IPS DF 6.9 (cell line): ENCODE measurements at regions not wholly inside any gene's neighbourhood (a gene's known extent, or its start where the extent isn't known, plus 50 kb on each side); places are given as distances from the start of the nearest gene placed in this dataset.
A peak's percentile ranks its signal among the peaks of the same experiment; 100 is the strongest.
"Not testable (repeated sequence)": the region's sequence is repeated elsewhere in the genome, so short reads cannot be mapped to it uniquely, and the experiment has no call there.

ENCODE experiments used
- DNase-seq: peaks from one replicate; pipeline ENCODE4 v3.0.0-alpha.2; 2013; ENCODE audit warnings: low read depth, low spot score
- H3K27ac ChIP-seq: one replicate; pipeline ENCODE4 v1.5.1; 2013; ENCODE audit warnings: low read length, control low read depth
- H3K27me3 ChIP-seq: 2 replicates; pipeline ENCODE4 v1.6.1; 2013; ENCODE audit warnings: mild to moderate bottlenecking, low read length; ENCODE audit not compliant: control insufficient read depth, insufficient read depth
- H3K36me3 ChIP-seq: 2 replicates; pipeline ENCODE4 v1.6.1; 2013; ENCODE audit warnings: low read length; ENCODE audit not compliant: control insufficient read depth, insufficient read depth
- H3K4me1 ChIP-seq: 2 replicates; pipeline ENCODE4 v1.6.1; 2013; ENCODE audit warnings: low read length; ENCODE audit not compliant: control insufficient read depth, insufficient read depth
- H3K4me3 ChIP-seq: 2 replicates; pipeline ENCODE4 v1.5.1; 2013; ENCODE audit warnings: mild to moderate bottlenecking, low read length
- H3K9me3 ChIP-seq: 2 replicates; pipeline ENCODE4 v1.6.1; 2013; ENCODE audit warnings: low read length, inconsistent platforms; ENCODE audit not compliant: control insufficient read depth, insufficient read depth
- WGBS: extraction: QIAGEN DNeasy Blood & Tissue Kit; methylation state at CpG from one replicate; pipeline ENCODE4 v1.1.7; 2013; ENCODE audit warnings: mixed read lengths, missing lambda C conversion rate; ENCODE audit not compliant: insufficient read length, insufficient coverage; 5-methylcytosine and 5-hydroxymethylcytosine counted together

- no CpG with 5 or more reads among the region's 18 CpGs for WGBS
- Histone ChIP-seq H3K27ac (no peak overlapping the region), H3K36me3 (no peaks in the 10 kb centered on the region), H3K4me1 (no peaks in the 10 kb centered on the region), H3K9me3 (no peaks in the 10 kb centered on the region), H3K27me3 (no peaks in the 10 kb centered on the region), H3K4me3 (no peak overlapping the region)
- DNase-seq = no peak
These were observed 1891.0 kb upstream of the FLRT2 start for GRCh38 chr14:83638748-83639504.

- H3K4me1 ChIP-seq, H3K27ac ChIP-seq, H3K36me3 ChIP-seq, H3K9me3 ChIP-seq, DNase-seq, H3K4me3 ChIP-seq, H3K27me3 ChIP-seq: not testable (repeated sequence)
- no CpG with 5 or more reads among the region's 18 CpGs for WGBS
These were observed 1890.5 kb upstream of the FLRT2 start for GRCh38 chr14:83639505-83639875.

- no peak for DNase-seq
- Histone ChIP-seq H3K4me3 (no peak overlapping the region), H3K27me3 (no peaks in the 10 kb centered on the region), H3K36me3 (no peaks in the 10 kb centered on the region), H3K9me3 (no peaks in the 10 kb centered on the region), H3K4me1 (no peaks in the 10 kb centered on the region), H3K27ac (no peak overlapping the region)
- no CpG with 5 or more reads among the region's 1 CpG for WGBS
These were observed 1883.7 kb upstream of the FLRT2 start for GRCh38 chr14:83646228-83646627.

GRCh38 chr14:83660597-83660996, 1869.3 kb upstream of the FLRT2 start:
- H3K4me1 ChIP-seq = no peaks in the 10 kb centered on the region
- H3K9me3 ChIP-seq = no peaks in the 10 kb centered on the region
- no peak for DNase-seq
- H3K4me3 ChIP-seq = no peak overlapping the region
- no peak overlapping the region for H3K27ac ChIP-seq
- H3K36me3 ChIP-seq = no peaks in the 10 kb centered on the region
- WGBS = no CpG with 5 or more reads among the region's 1 CpG
- no peaks in the 10 kb centered on the region for H3K27me3 ChIP-seq

GRCh38 chr14:83664389-83664788, 1865.6 kb upstream of the FLRT2 start:
- no peaks in the 10 kb centered on the region for H3K4me1 ChIP-seq
- H3K9me3 ChIP-seq = no peaks in the 10 kb centered on the region
- no peak for DNase-seq
- no peaks in the 10 kb centered on the region for H3K36me3 ChIP-seq
- no peak overlapping the region for H3K4me3 ChIP-seq
- no peak overlapping the region for H3K27ac ChIP-seq
- no peaks in the 10 kb centered on the region for H3K27me3 ChIP-seq

GRCh38 chr14:83689265-83689664, 1840.7 kb upstream of the FLRT2 start:
- WGBS = no CpG with 5 or more reads among the region's 1 CpG
- Histone ChIP-seq H3K9me3 (no peaks in the 10 kb centered on the region), H3K36me3 (no peaks in the 10 kb centered on the region), H3K4me3 (no peak overlapping the region), H3K27me3 (no peaks in the 10 kb centered on the region), H3K4me1 (no peaks in the 10 kb centered on the region), H3K27ac (no peak overlapping the region)
- DNase-seq = no peak

- no peak for DNase-seq
- Histone ChIP-seq H3K9me3 (no peaks in the 10 kb centered on the region), H3K27ac (no peak overlapping the region), H3K36me3 (no peaks in the 10 kb centered on the region), H3K4me3 (no peak overlapping the region), H3K4me1 (no peaks in the 10 kb centered on the region), H3K27me3 (no peaks in the 10 kb centered on the region)
These were observed 1832.8 kb upstream of the FLRT2 start for GRCh38 chr14:83697099-83697498.

GRCh38 chr14:83702619-83703018, 1827.3 kb upstream of the FLRT2 start:
- WGBS = no CpG with 5 or more reads among the region's 1 CpG
- Histone ChIP-seq H3K4me1 (no peaks in the 10 kb centered on the region), H3K36me3 (no peaks in the 10 kb centered on the region)

GRCh38 chr14:83706231-83706954, 1823.6 kb upstream of the FLRT2 start:
- H3K9me3 ChIP-seq = no peaks in the 10 kb centered on the region

More at GRCh38 chr14:83702619-83703018, 1827.3 kb upstream of the FLRT2 start:
- Histone ChIP-seq H3K27me3 (no peaks in the 10 kb centered on the region), H3K27ac (no peak overlapping the region), H3K9me3 (no peaks in the 10 kb centered on the region), H3K4me3 (no peak overlapping the region)
- DNase-seq = no peak

GRCh38 chr14:83707056-83707455, 1822.9 kb upstream of the FLRT2 start:
- Histone ChIP-seq H3K4me3 (no peak overlapping the region), H3K36me3 (no peaks in the 10 kb centered on the region), H3K9me3 (no peaks in the 10 kb centered on the region), H3K27ac (no peak overlapping the region), H3K27me3 (no peaks in the 10 kb centered on the region), H3K4me1 (no peaks in the 10 kb centered on the region)
- no CpG with 5 or more reads among the region's 2 CpGs for WGBS
- no peak for DNase-seq

More at GRCh38 chr14:83706231-83706954, 1823.6 kb upstream of the FLRT2 start:
- Histone ChIP-seq H3K4me1 (no peaks in the 10 kb centered on the region), H3K27me3 (no peaks in the 10 kb centered on the region), H3K36me3 (no peaks in the 10 kb centered on the region), H3K4me3 (no peak overlapping the region), H3K27ac (no peak overlapping the region)
- WGBS = no CpG with 5 or more reads among the region's 4 CpGs
- peak; percentile 54 for DNase-seq

GRCh38 chr14:83709116-83709515, 1820.8 kb upstream of the FLRT2 start:
- no peaks in the 10 kb centered on the region for H3K4me1 ChIP-seq
- H3K27ac ChIP-seq = no peak overlapping the region
- H3K9me3 ChIP-seq = no peaks in the 10 kb centered on the region
- no peaks in the 10 kb centered on the region for H3K27me3 ChIP-seq
- no peak overlapping the region for H3K4me3 ChIP-seq
- no peak for DNase-seq
- H3K36me3 ChIP-seq = no peaks in the 10 kb centered on the region
